ENCODE measurements at regions not wholly inside any gene's neighbourhood (a gene's known extent, or its start where the extent isn't known, plus 50 kb on each side); places are given as distances from the start of the nearest gene placed in this dataset.

DNA sequence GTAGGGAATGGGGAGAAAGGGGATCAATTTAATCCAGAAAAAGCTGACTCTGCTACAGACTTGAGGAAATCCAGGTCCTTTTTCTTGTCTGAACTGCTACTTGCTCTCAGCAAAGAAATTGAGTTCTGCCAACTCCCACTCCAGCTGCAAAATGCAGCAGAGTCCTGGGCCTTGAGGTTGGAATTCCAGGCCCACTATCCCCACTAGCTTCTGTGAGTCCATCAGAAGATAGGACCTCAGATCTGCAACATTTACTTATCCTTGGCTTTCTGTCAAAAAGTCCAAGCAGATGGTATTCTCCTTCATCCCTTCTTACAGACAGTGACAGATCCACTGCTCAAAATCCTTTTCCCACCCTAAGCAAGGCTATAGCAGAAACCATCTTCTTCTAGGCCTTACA is 219.2 kb downstream of the ARHGAP12 start:
- no peak for DNase-seq (ENCODE audit: low read depth)

- no peak for DNase-seq (ENCODE audit: low read depth)
These were observed 219.6 kb downstream of the ARHGAP12 start for GRCh38 chr10:31709028-31709427.

DNA sequence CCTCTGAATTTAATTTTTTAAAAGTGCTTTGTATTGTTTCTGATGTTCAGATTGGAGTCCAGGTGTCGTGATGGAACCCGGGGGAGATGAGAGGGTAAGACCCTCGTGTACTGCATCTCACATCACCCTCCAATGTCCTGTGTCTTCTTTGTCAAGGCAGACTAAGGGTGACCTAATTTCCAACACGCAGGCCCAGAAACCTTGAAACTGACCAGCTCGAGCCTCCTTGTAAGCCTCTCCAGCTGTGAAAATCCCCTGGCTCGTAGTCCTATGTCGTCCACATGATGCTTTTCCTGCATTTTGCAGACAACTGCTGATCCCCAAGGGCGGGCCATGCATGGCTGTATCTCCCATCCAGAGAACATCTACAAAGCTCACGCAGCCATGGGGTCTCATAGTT is 220.2 kb downstream of the ARHGAP12 start:
- no peak for DNase-seq (ENCODE audit: low read depth)

DNA sequence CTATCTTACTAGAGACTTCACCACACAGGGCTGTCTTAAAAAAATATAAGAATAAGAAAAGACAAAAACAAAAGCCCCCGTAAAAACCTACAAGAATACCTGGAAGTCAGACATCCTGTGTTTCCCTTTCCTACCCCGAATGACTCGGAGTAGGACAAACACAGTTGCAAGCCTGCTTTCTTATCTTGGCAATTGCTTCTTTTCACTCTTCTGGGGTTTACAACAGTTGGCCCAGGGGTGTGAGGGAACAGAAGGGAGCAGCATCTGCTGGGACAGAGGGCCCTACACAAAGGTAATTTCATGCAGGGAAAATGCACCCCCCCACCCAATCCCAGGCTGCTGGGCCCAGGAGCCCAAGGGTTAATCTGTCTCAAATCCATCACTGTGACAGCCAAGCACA is 220.6 kb downstream of the ARHGAP12 start:
- DNase-seq (ENCODE audit: low read depth): no peak

DNA sequence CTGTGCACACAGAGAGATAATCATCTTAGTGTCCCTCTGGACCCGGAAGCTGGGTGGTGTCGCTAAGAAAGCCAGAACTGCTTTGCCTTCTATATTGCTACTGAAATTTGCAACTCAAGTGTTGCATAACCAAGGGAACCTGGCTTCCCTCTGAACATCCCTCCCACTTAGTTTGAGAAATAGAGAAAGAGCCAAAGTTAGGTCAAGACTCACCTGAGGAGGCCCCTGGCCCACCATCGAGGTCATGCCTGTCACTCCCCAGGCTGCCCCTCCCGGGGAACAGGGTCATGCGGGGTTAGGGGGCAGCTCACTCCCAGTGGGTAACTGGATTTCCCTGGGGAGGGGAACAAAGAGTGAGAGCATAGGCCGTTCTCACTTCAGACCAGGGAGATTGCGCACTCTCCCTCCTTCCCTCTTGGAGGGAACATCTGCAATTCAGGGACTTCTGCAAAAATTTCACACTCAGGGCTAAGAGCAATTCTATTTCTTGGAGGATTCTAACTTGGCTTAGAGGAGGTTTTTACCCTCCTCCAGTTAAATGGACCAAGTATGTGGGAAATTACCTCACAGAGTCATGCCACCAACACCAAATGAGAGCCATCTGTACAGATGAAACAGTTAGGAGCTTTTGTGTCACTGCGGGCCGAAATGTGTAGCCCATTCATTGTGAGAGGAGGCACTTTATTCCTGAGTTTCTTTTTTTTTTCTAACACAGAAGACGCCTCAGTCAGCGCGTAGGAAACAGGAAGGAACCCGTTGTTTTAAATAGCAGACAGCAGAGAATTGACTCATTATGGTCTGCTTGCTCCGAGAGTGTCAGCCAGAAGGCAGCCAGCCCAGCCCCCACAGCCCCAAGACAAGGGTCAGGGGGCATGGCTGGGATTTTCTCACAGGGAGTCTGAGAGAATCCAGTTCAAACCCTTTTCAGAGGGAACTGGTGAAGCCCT is 221.3 kb downstream of the ARHGAP12 start:
- peak; percentile 8 for DNase-seq (ENCODE audit: low read depth)

DNA sequence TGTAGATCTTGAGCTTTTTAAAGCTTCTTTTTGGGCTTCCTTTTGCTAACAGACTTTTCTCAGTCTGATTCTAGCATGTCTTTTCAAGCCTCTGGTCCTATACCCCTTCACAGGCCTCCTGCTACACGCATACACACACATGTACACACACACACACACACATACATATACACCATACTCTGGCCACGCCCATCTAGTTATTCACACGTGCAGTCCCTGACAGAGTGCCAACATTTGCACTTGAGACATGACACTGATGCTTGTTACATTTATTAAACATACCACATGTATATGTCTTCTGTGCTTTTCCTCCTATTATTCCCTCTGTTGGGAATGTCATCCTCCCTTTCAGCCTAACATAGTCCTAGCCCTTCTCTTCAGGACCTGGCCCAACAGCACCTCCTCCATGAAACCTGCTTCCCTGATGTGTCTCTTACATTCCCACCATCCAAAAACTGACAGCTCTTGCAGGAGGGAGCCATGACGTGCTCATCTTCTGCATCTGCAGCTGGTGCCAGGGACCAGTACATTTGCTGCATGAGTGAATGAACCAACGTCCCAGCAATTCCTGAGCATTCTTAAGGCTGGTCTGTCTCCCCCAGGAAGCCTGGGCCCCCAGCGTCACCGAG is 222.1 kb downstream of the ARHGAP12 start:
- no peak for DNase-seq (ENCODE audit: low read depth)

DNA sequence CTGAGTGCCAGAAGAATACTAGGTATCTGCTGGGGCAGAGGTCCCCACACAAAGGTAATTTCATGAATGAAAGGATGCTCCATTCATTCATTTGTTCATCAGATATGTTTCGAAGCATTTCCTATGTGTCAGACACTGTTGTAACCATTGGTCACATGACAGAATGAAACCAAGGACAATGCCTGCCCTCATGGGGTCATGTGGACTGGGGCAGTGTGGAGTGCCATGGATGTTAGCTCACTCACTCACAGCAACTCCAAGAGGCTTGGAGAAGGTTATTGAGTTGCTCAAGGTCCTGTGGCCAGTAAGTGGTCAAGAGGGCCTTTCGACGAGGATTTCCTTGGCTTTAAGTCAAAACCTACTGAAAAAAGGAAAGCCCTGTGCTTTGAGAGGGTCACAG is 223.5 kb downstream of the ARHGAP12 start:
- no peak for DNase-seq (ENCODE audit: low read depth)

GRCh38 chr10:31704195-31704594 is 224.4 kb downstream of the ARHGAP12 start:
- no peak for DNase-seq (ENCODE audit: low read depth)

DNA sequence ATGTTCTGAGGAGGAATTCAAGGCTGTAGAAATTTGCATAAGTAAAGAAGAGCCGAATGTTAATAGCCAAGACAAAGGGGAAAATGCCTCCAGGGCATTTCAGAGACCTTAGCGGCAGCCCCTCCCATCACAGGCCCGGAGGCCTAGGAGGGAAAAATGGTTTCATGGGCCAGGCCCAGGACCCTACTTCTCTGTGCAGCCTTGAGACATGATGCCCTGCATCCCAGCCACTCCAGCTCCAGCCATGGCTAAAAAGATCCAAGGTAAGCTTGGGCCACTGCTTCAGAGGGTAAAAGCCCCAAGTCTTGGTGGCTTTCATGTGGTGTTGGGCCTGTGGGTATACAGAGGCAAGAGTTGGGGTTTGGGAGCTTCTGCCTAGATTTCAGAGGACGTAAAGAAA is 225.7 kb downstream of the ARHGAP12 start:
- DNase-seq (ENCODE audit: low read depth): no peak

DNA sequence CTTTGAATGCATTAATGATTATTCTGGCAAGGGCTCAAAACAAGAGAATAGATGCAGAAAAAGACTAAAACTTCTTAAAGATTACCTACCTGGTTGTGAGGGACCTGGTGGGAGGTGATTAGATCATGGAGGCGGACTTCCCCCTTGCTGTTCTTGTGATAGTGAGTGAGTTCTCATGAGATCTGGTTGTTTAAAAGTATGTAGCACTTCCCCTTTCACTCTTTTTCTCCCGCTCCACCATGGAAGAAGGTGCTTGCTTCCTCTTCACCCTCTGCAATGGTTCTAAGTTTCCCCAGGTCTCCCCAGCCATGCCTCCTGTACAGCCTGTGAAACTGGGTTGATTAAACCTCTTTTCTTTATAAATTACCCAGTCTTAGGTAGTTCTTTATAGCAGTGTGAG is 226.6 kb downstream of the ARHGAP12 start:
- no peak for DNase-seq (ENCODE audit: low read depth)

DNA sequence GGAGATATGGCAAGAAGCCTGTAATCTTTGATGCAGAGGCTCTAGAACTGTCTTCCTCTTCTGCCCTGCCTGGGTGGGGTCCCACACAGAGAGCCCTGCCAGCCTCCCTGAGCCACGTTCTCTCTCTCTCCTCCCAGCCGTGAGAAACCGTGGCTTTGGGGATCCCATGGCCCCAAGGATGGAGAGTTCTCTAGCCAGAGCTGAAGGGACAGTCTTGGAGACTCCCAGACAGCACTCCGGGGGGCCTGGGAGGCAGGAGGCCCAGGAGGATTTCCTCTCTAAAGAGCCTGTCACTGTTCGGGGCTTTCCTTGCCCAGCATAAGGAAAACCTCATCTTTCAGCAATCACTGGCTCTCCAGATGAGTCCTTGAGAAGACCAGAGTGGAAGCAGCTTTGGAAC is 227.1 kb downstream of the ARHGAP12 start:
- DNase-seq (ENCODE audit: low read depth): no peak

GRCh38 chr10:31700181-31700611 is 228.4 kb downstream of the ARHGAP12 start:
- DNase-seq (ENCODE audit: low read depth): no peak

DNA sequence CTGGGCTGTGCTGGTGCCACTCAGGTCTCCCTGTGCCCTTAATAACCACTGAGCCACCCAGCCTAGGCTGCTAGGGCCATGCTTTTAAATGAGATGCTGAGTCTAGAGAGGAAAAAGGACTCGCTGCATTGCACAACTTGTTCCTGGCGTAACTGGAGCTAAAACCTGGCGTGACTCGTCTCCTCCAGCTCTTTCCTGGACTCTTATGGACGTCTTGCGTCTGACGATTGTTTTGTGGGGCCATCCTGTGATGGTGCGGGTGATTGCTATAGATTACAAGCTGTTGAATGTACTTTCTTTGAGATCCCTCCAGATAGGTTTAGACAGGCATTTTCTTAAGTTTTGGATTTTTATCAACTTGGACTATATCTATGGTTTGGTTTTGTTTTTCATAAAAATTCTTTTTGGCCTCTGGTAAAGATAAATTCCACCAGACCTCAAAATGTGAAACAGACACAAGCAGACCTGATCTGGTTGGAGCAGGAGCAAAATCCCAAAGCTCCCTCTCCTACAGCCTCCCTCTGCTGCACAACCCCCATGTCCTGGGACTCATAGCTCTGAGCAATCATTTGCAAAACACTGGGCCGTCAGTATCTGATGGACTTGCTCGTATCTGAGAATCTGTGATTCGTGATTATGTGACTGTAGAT is 230.3 kb downstream of the ARHGAP12 start:
- DNase-seq (ENCODE audit: low read depth): peak; percentile 77

DNA sequence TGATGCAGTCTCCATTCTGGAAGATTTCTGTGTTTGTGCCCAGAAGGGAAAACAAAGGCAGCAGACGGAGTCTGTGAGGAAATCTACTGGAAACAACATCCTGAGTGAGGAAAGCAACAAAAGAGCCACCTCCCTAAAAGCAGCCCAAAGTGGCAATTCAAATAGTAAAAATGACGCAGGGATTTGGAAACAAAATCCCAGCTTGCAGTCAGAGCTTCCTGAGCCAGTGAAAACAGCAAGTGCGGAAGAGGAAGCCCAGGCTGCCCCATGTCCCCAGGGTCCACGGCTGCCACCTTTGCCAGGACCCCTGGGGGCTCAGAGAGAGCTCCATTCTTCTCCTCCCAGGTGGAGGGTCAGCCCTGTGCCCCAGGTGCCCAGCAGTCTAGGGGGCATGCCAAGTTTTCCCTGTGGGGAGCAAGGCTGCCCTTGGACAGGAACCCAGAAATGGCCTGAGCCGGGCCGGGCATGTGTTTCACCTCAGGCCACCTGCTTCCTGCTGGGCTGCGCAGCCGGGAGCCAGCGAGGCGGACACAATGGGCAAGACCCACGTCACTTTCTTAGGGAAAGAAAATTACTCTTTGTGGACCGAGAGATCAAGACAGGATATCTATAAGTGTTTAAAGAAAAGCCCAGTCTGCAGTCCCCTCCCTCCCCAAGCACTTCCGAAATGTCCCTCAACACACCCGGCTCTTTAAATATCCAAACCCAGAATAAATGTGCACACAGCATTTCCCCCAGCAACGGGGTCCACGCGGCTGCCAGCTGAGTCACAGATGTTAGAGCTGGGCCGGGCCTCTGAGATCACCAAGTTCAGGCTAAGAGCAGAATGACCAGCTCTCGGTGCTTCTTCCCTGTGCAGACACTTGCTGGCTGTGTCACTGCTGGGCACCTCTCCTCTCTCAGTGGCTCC is 231.1 kb downstream of the ARHGAP12 start:
- peak; percentile 30 for DNase-seq (ENCODE audit: low read depth)

GRCh38 chr10:31694929-31695837 is 233.4 kb downstream of the ARHGAP12 start:
- no peak for DNase-seq (ENCODE audit: low read depth)

GRCh38 chr10:31694126-31694685 is 234.4 kb downstream of the ARHGAP12 start:
- DNase-seq (ENCODE audit: low read depth): no peak

- no peak for DNase-seq (ENCODE audit: low read depth)
These were observed 235.1 kb downstream of the ARHGAP12 start for GRCh38 chr10:31693491-31693890.

DNA sequence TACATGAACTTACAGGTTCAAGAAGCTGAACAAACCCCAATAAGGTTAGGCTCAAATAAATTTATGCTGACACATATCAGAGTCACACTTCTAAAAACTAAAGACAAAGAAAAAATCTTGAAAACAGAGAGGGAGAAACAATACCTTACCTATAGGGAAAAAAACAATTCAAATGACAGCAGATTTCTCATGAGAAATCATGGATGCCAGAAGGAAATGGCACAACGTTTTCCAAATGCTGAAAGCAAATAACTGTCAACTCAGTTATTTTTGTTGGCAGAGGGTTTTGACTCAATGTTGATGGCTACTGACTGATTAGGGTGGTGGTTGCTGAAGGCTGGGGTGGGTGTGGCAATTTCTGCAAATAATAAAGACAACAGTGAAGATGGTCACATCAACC is 239.4 kb downstream of the ARHGAP12 start:
- no peak for DNase-seq (ENCODE audit: low read depth)

DNA sequence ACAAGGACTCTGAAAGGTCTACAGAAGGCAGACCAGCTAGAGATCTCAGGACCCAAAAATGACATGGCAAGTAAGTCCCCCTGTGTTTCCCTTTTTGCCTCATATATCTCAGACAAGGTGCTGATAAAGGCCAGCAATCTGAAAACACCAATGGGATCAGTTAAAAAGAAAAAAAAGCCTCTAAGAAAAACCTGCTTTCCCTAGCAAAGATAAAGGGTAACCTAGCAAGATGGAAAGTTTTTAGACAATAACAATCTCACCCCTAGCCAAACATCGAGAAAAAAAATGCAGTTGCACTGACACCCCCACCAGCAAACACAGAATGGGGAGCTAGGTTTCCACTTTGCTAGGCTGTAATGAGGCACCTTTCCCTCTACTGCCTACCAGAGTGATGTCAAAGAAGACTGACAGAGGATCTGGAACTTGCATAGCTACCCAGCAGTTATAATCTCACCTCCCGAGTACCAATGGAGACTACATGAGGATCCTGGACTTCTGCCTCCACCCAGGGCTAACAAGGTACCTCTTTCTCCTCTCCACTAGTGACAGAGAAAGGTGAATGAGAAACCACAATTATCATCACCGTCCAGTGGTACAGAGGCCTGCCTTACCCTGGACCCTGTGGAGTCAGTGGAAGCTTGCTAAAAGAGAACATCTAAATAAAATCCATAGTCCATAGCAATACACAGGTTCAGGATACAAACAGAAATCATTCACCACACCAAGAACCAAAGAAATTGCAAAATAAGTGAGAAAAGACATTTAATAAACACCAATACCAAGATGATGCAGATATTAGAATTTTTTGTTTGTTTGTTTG is 240.8 kb downstream of the ARHGAP12 start:
- DNase-seq (ENCODE audit: low read depth): no peak

GRCh38 chr10:31686599-31686998 is 242.0 kb downstream of the ARHGAP12 start:
- no peak for DNase-seq (ENCODE audit: low read depth)
